B cell (primary cell): ENCODE measurements at regions not wholly inside any gene's neighbourhood (a gene's known extent, or its start where the extent isn't known, plus 50 kb on each side); places are given as distances from the start of the nearest gene placed in this dataset.
A peak's percentile ranks its signal among the peaks of the same experiment; 100 is the strongest.

Experiments used
- ATAC-seq: fragments of 200-7000 bp; cut with Tn5 transposase; one replicate; pipeline ENCODE4 v1.10.0; 2021; ENCODE audit warnings: low read depth, mild to moderate bottlenecking, moderate number of reproducible peaks, moderate library complexity
- CTCF ChIA-PET: fragments of 350-600 bp; sonication (Branson Sonifier 250); formaldehyde crosslinking; loops from one replicate; lab custom pipeline; 2021; ENCODE audit warnings: antibody characterized with exemption, inconsistent platforms; lab: Charles Lee
- POLR2A ChIA-PET: fragments of 350-600 bp; sonication (Branson Sonifier 250); formaldehyde crosslinking; loops from one replicate; lab custom pipeline; 2021; ENCODE audit warnings: antibody characterized with exemption; lab: Charles Lee
- DNase-seq: peaks from one replicate; pipeline ENCODE4 v3.0.0; 2013
- H2AFZ ChIP-seq: 2 replicates; pipeline ENCODE4 v1.6.1; 2012; ENCODE audit warnings: mild to moderate bottlenecking, low read depth, low read length; ENCODE audit not compliant: insufficient read depth, poor library complexity, severe bottlenecking
- H3K27ac ChIP-seq, 2 donors: 1 replicate in 1 of 2; 2 replicates in 1 of 2; pipeline ENCODE4 v1.5.1; 2012 to 2013; ENCODE audit warnings: low read length in 2 of 2, mild to moderate bottlenecking in 2 of 2, moderate library complexity in 1 of 2
- H3K27me3 ChIP-seq, 4 experiments: fragments of 200-600 bp in 1 of 4; sonication (generic) in 1 of 4; replicated peaks in 1 of 4; 1 replicate in 2 of 4; 2 replicates in 2 of 4; pipeline versions ENCODE4 v1.6.1 to v1.7.0; 2013 to 2016; ENCODE audit warnings: low read length in 3 of 4, mild to moderate bottlenecking in 2 of 4, mixed read lengths in 1 of 4, moderate library complexity in 1 of 4; ENCODE audit not compliant: insufficient read depth in 4 of 4, control insufficient read depth in 3 of 4; ENCODE audit errors: control extremely low read depth in 1 of 4
- H3K36me3 ChIP-seq, 2 experiments: replicated peaks in 1 of 2; 1 replicate in 1 of 2; 2 replicates in 1 of 2; pipeline versions ENCODE4 v1.6.1 to v1.7.1; 2013; ENCODE audit warnings: low read length in 1 of 2; ENCODE audit not compliant: insufficient read depth in 2 of 2, control insufficient read depth in 1 of 2; ENCODE audit errors: control extremely low read depth in 1 of 2, extremely low read depth in 1 of 2
- H3K4me1 ChIP-seq, 2 donors: fragments of 200-600 bp in 1 of 2; sonication (generic) in 1 of 2; 1 replicate in 1 of 2; 2 replicates in 1 of 2; pipeline versions ENCODE4 v1.5.1 to v1.6.1; 2013 to 2017; ENCODE audit warnings: low read length in 2 of 2; ENCODE audit not compliant: control insufficient read depth in 2 of 2, insufficient read depth in 2 of 2
- H3K4me2 ChIP-seq: replicated peaks from 2 replicates; pipeline ENCODE3; 2012; ENCODE audit warnings: mild to moderate bottlenecking, low read depth, low read length; ENCODE audit not compliant: poor library complexity, severe bottlenecking
- H3K4me3 ChIP-seq, 5 experiments: fragments of 200-600 bp in 1 of 5; sonication (generic) in 1 of 5; 1 replicate in 3 of 5; 2 replicates in 2 of 5; pipeline versions ENCODE4 v1.5.1 to v1.7.0; 2011 to 2016; ENCODE audit warnings: low read length in 4 of 5, mild to moderate bottlenecking in 4 of 5, low read depth in 2 of 5, control low read depth in 1 of 5, moderate library complexity in 1 of 5; ENCODE audit not compliant: insufficient read depth in 1 of 5; ENCODE audit errors: control extremely low read depth in 1 of 5, extremely low read depth in 1 of 5
- H3K79me2 ChIP-seq: fragments of 200-600 bp; sonication (generic); one replicate; pipeline ENCODE4 v1.6.0; 2016; ENCODE audit warnings: low read length; ENCODE audit not compliant: control insufficient read depth, insufficient read depth
- H3K9ac ChIP-seq: fragments of 200-600 bp; sonication (generic); 2 replicates; pipeline ENCODE4 v1.6.1; 2017; ENCODE audit warnings: mild to moderate bottlenecking, low read length, moderate library complexity
- H3K9me3 ChIP-seq, 3 donors: one replicate each; pipeline versions ENCODE4 v1.6.1 to v1.7.1; 2013; ENCODE audit warnings: low read length in 2 of 3; ENCODE audit not compliant: control insufficient read depth in 2 of 3, insufficient read depth in 1 of 3; ENCODE audit errors: control extremely low read depth in 1 of 3
- H4K20me1 ChIP-seq: 2 replicates; pipeline ENCODE4 v1.6.0; 2012; ENCODE audit warnings: mild to moderate bottlenecking, low read length; ENCODE audit not compliant: insufficient read depth, control insufficient read depth, poor library complexity, severe bottlenecking
- H3K27ac Mint-ChIP-seq: one replicate; pipeline ENCODE4 v1.8.0; 2021; ENCODE audit warnings: mixed read lengths
- H3K27me3 Mint-ChIP-seq: one replicate; pipeline ENCODE4 v1.8.0; 2021; ENCODE audit warnings: mixed read lengths
- H3K4me1 Mint-ChIP-seq: one replicate; pipeline ENCODE4 v1.8.0; 2021; ENCODE audit warnings: mixed read lengths
- H3K4me3 Mint-ChIP-seq: one replicate; pipeline ENCODE4 v1.8.0; 2021; ENCODE audit warnings: mixed read lengths
- H3K9me3 Mint-ChIP-seq: one replicate; pipeline ENCODE4 v1.8.0; 2022; ENCODE audit warnings: mixed read lengths; ENCODE audit not compliant: insufficient read depth
- EZH2 ChIP-seq: IDR thresholded peaks from 2 replicates; pipeline ENCODE4 v1.6.1; 2012; ENCODE audit warnings: borderline replicate concordance, low read depth, mild to moderate bottlenecking, moderate library complexity, low read length; ENCODE audit not compliant: insufficient read depth, poor library complexity, severe bottlenecking
- WGBS: methylation state at CpG from one replicate; pipeline ENCODE4 v1.1.5; 2013; ENCODE audit warnings: missing lambda C conversion rate; ENCODE audit not compliant: insufficient coverage; 5-methylcytosine and 5-hydroxymethylcytosine counted together
- intact Hi-C: fragments of 100-400 bp; cut with micrococcal nuclease; formaldehyde crosslinking; loops from one replicate; pipeline ENCODE4 v1.10.0; 2022
- TF ChIP-seq, protein P1 (sequence below): fragments of 200-600 bp; IDR thresholded peaks from one replicate; pipeline ENCODE4 v1.8.0; 2022; ENCODE audit warnings: antibody characterized with exemption, mild to moderate bottlenecking

DNA sequence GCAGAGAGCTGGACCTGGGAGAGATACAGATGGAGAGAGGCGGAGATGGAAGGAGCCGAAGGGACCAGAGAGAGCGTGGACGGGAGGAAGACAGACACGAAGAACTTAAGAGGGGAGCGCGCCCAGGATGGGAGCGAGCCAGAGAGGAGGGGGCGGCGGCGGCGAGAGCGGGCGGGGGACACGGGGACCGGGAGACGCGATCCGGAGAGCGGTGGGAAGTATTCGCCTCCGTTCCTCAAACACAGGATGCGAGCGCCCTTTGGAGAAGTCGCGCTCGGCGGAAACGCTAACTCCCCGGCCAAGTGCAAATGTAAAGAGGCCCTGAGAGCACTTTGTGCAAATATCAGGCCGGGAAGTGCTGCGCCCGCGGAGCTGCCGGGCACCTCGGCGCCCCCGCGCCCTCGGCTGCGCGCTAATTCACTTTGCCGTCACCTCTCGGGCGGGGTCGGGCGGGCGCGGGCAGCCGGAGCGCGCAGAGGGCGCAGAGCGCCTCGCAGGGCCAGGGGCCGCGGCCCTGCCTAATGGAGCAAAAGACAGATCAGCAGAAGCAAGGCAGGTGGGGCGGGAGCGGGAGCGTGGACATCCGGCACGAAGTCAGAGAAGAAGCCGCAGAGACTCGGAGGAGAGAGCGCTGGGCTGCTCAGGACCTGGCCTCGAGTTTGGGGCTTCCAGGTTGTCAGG lies 281.2 kb downstream of the RRAGC start:
- Histone ChIP-seq H3K27ac (no peak overlapping the region), H3K4me1 (peaks cover 0 to 6% of the 10 kb centered on the region in 2 donors), H3K27me3 (peaks cover 0 to 39% (median 23%) of the 10 kb centered on the region in 4 experiments), H4K20me1 (no peaks in the 10 kb centered on the region), H3K4me3 (peak overlapping the region in 1 of 5 experiments; percentile 20), H3K9ac (peak overlapping the region; percentile 35), H3K79me2 (no peaks in the 10 kb centered on the region), H3K36me3 (no peaks in the 10 kb centered on the region), H3K4me2 (peak overlapping the region; percentile 66), H2AFZ (peak overlapping the region; percentile 46), H3K9me3 (peaks cover 0 to 4% (median 0%) of the 10 kb centered on the region in 3 donors)
- peaks cover 40% of the 10 kb centered on the region for H3K27me3 Mint-ChIP-seq
- H3K4me1 Mint-ChIP-seq, result peaks cover 10% of the 10 kb centered on the region
- ChIA-PET POLR2A (no interaction called here), CTCF (no interaction called here)
- WGBS, result 4% methylated on average over 62 of the region's 66 CpGs
- peaks cover 3% of the 10 kb centered on the region for H3K9me3 Mint-ChIP-seq
- H3K4me3 Mint-ChIP-seq, result peak overlapping the region; percentile 72
- ATAC-seq (no peak), DNase-seq (peak; percentile 21)
- no peak for TF ChIP-seq EZH2
- TF ChIP-seq, protein P1, sequence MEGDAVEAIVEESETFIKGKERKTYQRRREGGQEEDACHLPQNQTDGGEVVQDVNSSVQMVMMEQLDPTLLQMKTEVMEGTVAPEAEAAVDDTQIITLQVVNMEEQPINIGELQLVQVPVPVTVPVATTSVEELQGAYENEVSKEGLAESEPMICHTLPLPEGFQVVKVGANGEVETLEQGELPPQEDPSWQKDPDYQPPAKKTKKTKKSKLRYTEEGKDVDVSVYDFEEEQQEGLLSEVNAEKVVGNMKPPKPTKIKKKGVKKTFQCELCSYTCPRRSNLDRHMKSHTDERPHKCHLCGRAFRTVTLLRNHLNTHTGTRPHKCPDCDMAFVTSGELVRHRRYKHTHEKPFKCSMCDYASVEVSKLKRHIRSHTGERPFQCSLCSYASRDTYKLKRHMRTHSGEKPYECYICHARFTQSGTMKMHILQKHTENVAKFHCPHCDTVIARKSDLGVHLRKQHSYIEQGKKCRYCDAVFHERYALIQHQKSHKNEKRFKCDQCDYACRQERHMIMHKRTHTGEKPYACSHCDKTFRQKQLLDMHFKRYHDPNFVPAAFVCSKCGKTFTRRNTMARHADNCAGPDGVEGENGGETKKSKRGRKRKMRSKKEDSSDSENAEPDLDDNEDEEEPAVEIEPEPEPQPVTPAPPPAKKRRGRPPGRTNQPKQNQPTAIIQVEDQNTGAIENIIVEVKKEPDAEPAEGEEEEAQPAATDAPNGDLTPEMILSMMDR, result no peak
- intact Hi-C loops, result no loop called here
- H3K27ac Mint-ChIP-seq, result no peak overlapping the region

DNA sequence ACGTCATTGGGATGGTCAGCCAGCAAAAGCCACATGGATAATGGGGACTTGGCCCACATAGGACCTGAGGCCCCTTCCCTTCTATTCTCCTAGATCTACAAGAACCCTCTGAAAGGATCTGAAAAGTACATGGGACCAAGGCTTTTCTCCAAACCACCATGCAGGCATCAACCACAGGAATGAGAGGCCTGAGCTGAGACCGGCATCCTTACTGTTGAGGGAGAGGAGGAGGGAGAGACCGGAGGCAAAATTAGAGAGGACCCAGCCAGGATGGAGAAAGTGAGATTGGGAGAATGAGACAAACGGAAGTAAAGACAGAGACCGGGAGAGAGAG lies 281.7 kb downstream of the RRAGC start:
- no peak for ATAC-seq
- Mint-ChIP-seq H3K4me3 (peak overlapping the region; percentile 72), H3K4me1 (peaks cover 10% of the 10 kb centered on the region), H3K9me3 (no peaks in the 10 kb centered on the region), H3K27me3 (peaks cover 38% of the 10 kb centered on the region), H3K27ac (no peak overlapping the region)
- H3K4me1 ChIP-seq, result peaks cover 0 to 6% of the 10 kb centered on the region in 2 donors
- H3K4me2 ChIP-seq, result peak overlapping the region; percentile 66
- H3K4me3 ChIP-seq, result no peak overlapping the region
- peak overlapping the region; percentile 35 for H3K9ac ChIP-seq
- 27% methylated on average over 5 of the region's 5 CpGs for WGBS
- POLR2A ChIA-PET, result no interaction called here
- peak overlapping the region; percentile 46 for H2AFZ ChIP-seq
- H3K9me3 ChIP-seq, result peaks cover 0 to 4% (median 0%) of the 10 kb centered on the region in 3 donors
- no peaks in the 10 kb centered on the region for H4K20me1 ChIP-seq
- peaks cover 0 to 39% (median 23%) of the 10 kb centered on the region in 4 experiments for H3K27me3 ChIP-seq
- intact Hi-C loops, result no loop called here
- no peak overlapping the region for H3K27ac ChIP-seq
- H3K79me2 ChIP-seq, result no peaks in the 10 kb centered on the region
- CTCF ChIA-PET, result no interaction called here
- H3K36me3 ChIP-seq, result no peaks in the 10 kb centered on the region
- no peak for DNase-seq
- no peak for TF ChIP-seq EZH2
- TF ChIP-seq, protein P1, result no peak
